Spleen (tissue), 11 donors: ENCODE measurements at regions not wholly inside any gene's neighbourhood (a gene's known extent, or its start where the extent isn't known, plus 50 kb on each side); places are given as distances from the start of the nearest gene placed in this dataset.

Source experiments
- DNase-seq: peaks from one replicate; pipeline ENCODE4 v3.0.0-alpha.2; 2020
- H3K27ac ChIP-seq, 8 donors: fragments of 200-600 bp; sonication (generic) in 7 of 8; 1 replicate in 4 of 8; 2 replicates in 4 of 8; pipeline versions ENCODE4 v1.5.0 to v1.8.0; 2016 to 2021; ENCODE audit warnings: inconsistent platforms in 4 of 8, mild to moderate bottlenecking in 4 of 8, moderate library complexity in 1 of 8
- H3K27me3 ChIP-seq, 7 donors: fragments of 200-600 bp; sonication (generic) in 6 of 7; replicated peaks in 1 of 7; 1 replicate in 4 of 7; 2 replicates in 3 of 7; pipeline versions ENCODE4 v1.5.0 to v1.8.0; 2016 to 2021; ENCODE audit warnings: inconsistent platforms in 3 of 7, mild to moderate bottlenecking in 1 of 7
- H3K36me3 ChIP-seq, 6 donors: fragments of 200-600 bp; sonication (generic) in 5 of 6; 1 replicate in 4 of 6; 2 replicates in 2 of 6; pipeline versions ENCODE4 v1.5.0 to v1.8.0; 2016 to 2021; ENCODE audit warnings: inconsistent platforms in 2 of 6
- H3K4me1 ChIP-seq, 6 donors: fragments of 200-600 bp; sonication (generic) in 5 of 6; 1 replicate in 3 of 6; 2 replicates in 3 of 6; pipeline versions ENCODE4 v1.5.0 to v1.8.0; 2016 to 2021; ENCODE audit warnings: inconsistent platforms in 3 of 6
- H3K4me3 ChIP-seq, 8 donors: fragments of 200-600 bp; sonication (generic) in 7 of 8; 1 replicate in 4 of 8; 2 replicates in 4 of 8; pipeline versions ENCODE4 v1.5.0 to v1.8.0; 2016 to 2021; ENCODE audit warnings: inconsistent platforms in 4 of 8, mild to moderate bottlenecking in 4 of 8, moderate library complexity in 2 of 8
- H3K9me3 ChIP-seq, 8 donors: fragments of 200-600 bp; sonication (generic) in 7 of 8; 1 replicate in 4 of 8; 2 replicates in 4 of 8; pipeline versions ENCODE4 v1.5.0 to v1.8.0; 2016 to 2021; ENCODE audit warnings: inconsistent platforms in 4 of 8
- POLR2A ChIP-seq, 3 donors: fragments of 450-650 bp; IDR thresholded peaks; one replicate each; pipeline ENCODE4 v1.5.1; 2017; ENCODE audit warnings: antibody characterized with exemption in 3 of 3, mild to moderate bottlenecking in 1 of 3
- POLR2AphosphoS5 ChIP-seq, 3 donors: sonication (generic); formaldehyde crosslinking; IDR thresholded peaks; one replicate each; pipeline ENCODE4 v1.5.1; 2017; ENCODE audit warnings: antibody characterized with exemption in 3 of 3
- WGBS, 5 donors: extraction: QIAGEN DNeasy Blood & Tissue Kit in 3 of 5; methylation state at CpG; one replicate each; pipeline versions ENCODE4 v1.1.5 to v1.1.7; 2013 to 2018; 5-methylcytosine and 5-hydroxymethylcytosine counted together
- intact Hi-C: fragments of 100-400 bp; cut with DNase I; formaldehyde crosslinking; loops from one replicate; pipeline ENCODE4 v1.15.0; 2023; ENCODE audit warnings: low total_unique reads
- TF ChIP-seq, protein P1 (sequence below), 11 experiments: fragments of 200-600 bp in 7 of 11; fragments of 450-650 bp in 4 of 11; sonication (generic) in 4 of 11; IDR thresholded peaks in 8 of 11; conservative IDR thresholded peaks in 3 of 11; 1 replicate in 7 of 11; 2 replicates in 4 of 11; pipeline versions ENCODE4 v1.4.0 to v1.8.0; 2016 to 2021; ENCODE audit warnings: antibody characterized with exemption in 11 of 11, inconsistent platforms in 4 of 11, mild to moderate bottlenecking in 1 of 11
- donor health status: healthy with polysubstance abuse.
- donor health status: DM: no; HTN: no; CAD: no; lungs with moderate emphysema.
- donor health status: DM: no; HTN: no; CAD: no.
- donor health status: Bipolar disorder and iron deficiency.
- donor health status: healthy.
- donor health status: DM: no; HTN: no; CAD: no.
- donor health status: DM: yes; HTN: yes; CAD: no.

DNA sequence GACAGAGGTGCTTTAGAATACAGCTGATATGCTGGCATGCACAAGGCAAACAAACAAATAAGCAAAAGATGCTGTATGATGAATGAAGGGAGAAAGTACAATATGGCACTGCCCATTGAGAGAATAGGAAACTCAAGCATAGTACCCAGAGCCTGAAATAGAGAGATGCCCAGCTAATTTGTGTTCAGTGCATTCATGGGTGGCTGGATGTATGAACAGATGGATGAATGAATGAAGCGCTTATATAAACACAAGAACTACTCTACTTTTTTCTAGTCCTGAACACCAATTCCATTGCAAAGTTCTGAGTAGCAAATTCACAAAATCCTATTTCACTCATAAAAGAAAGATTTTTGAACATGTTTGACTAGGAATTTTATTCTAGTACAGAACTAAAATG is 756.3 kb downstream of the SATB2 start:
- DNase-seq = no peak
- Histone ChIP-seq H3K36me3 (no peaks in the 10 kb centered on the region), H3K27me3 (no peaks in the 10 kb centered on the region), H3K9me3 (no peaks in the 10 kb centered on the region), H3K4me3 (no peak overlapping the region), H3K27ac (no peak overlapping the region), H3K4me1 (no peaks in the 10 kb centered on the region)
- intact Hi-C loops = no loop called here
- WGBS, 5 donors = 86 to 91% (median 90%) methylated on average over 1 of the region's 1 CpG
- TF ChIP-seq POLR2A (IDR thresholded peaks at IDR 0.05) = no peak
- TF ChIP-seq, protein P1, sequence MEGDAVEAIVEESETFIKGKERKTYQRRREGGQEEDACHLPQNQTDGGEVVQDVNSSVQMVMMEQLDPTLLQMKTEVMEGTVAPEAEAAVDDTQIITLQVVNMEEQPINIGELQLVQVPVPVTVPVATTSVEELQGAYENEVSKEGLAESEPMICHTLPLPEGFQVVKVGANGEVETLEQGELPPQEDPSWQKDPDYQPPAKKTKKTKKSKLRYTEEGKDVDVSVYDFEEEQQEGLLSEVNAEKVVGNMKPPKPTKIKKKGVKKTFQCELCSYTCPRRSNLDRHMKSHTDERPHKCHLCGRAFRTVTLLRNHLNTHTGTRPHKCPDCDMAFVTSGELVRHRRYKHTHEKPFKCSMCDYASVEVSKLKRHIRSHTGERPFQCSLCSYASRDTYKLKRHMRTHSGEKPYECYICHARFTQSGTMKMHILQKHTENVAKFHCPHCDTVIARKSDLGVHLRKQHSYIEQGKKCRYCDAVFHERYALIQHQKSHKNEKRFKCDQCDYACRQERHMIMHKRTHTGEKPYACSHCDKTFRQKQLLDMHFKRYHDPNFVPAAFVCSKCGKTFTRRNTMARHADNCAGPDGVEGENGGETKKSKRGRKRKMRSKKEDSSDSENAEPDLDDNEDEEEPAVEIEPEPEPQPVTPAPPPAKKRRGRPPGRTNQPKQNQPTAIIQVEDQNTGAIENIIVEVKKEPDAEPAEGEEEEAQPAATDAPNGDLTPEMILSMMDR (IDR thresholded peaks at IDR 0.05 in 8 of 11, conservative IDR thresholded peaks at IDR 0.05 in 3 of 11) = no peak
- no peak for TF ChIP-seq POLR2AphosphoS5 (IDR thresholded peaks at IDR 0.05)

GRCh38 chr2:198700319-198700718 is 757.4 kb downstream of the SATB2 start:
- no peak for DNase-seq
- Histone ChIP-seq H3K4me3 (no peak overlapping the region), H3K27ac (no peak overlapping the region), H3K4me1 (no peaks in the 10 kb centered on the region), H3K9me3 (no peaks in the 10 kb centered on the region), H3K27me3 (no peaks in the 10 kb centered on the region), H3K36me3 (no peaks in the 10 kb centered on the region)
- intact Hi-C loops = no loop called here
- TF ChIP-seq POLR2A (IDR thresholded peaks at IDR 0.05) (no peak), POLR2AphosphoS5 (IDR thresholded peaks at IDR 0.05) (no peak)
- TF ChIP-seq, protein P1 (IDR thresholded peaks at IDR 0.05 in 8 of 11, conservative IDR thresholded peaks at IDR 0.05 in 3 of 11) = no peak
- WGBS, 5 donors = 87 to 100% (median 88%) methylated on average over 1 of the region's 1 CpG

GRCh38 chr2:198698230-198698629 is 759.5 kb downstream of the SATB2 start:
- DNase-seq = no peak
- Histone ChIP-seq H3K27me3 (no peaks in the 10 kb centered on the region), H3K9me3 (no peaks in the 10 kb centered on the region), H3K27ac (no peak overlapping the region), H3K36me3 (no peaks in the 10 kb centered on the region), H3K4me1 (no peaks in the 10 kb centered on the region), H3K4me3 (no peak overlapping the region)
- TF ChIP-seq POLR2A (IDR thresholded peaks at IDR 0.05) (no peak), POLR2AphosphoS5 (IDR thresholded peaks at IDR 0.05) (no peak)
- TF ChIP-seq, protein P1 (IDR thresholded peaks at IDR 0.05 in 8 of 11, conservative IDR thresholded peaks at IDR 0.05 in 3 of 11) = no peak
- intact Hi-C loops = no loop called here

DNA sequence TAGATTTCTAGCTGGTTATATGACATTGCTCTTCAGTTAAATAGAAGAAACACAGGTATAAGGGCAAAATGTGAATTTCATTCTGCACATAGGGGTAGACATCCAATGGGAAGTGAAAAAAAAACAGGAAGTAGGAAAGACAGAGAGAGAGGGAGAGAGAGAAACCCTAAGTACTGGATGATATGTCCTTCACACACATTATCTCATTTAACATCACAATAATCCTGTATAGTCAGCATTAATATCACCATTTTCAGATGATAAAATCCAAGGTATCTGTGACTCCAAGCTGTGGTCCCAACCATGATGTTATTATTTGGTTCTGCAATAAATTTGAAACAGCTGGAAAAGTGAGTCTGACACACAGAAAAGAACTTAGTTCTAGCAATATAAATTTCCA is 759.9 kb downstream of the SATB2 start:
- Histone ChIP-seq H3K27ac (no peak overlapping the region), H3K4me1 (no peaks in the 10 kb centered on the region), H3K36me3 (no peaks in the 10 kb centered on the region), H3K27me3 (no peaks in the 10 kb centered on the region), H3K4me3 (no peak overlapping the region), H3K9me3 (no peaks in the 10 kb centered on the region)
- DNase-seq = no peak
- intact Hi-C loops = no loop called here
- TF ChIP-seq, protein P1 (IDR thresholded peaks at IDR 0.05 in 8 of 11, conservative IDR thresholded peaks at IDR 0.05 in 3 of 11) = no peak
- TF ChIP-seq POLR2A (IDR thresholded peaks at IDR 0.05) = no peak
- TF ChIP-seq POLR2AphosphoS5 (IDR thresholded peaks at IDR 0.05) = no peak
